ENCODE measurements at regions not wholly inside any gene's neighbourhood (a gene's known extent, or its start where the extent isn't known, plus 50 kb on each side); places are given as distances from the start of the nearest gene placed in this dataset.

DNA sequence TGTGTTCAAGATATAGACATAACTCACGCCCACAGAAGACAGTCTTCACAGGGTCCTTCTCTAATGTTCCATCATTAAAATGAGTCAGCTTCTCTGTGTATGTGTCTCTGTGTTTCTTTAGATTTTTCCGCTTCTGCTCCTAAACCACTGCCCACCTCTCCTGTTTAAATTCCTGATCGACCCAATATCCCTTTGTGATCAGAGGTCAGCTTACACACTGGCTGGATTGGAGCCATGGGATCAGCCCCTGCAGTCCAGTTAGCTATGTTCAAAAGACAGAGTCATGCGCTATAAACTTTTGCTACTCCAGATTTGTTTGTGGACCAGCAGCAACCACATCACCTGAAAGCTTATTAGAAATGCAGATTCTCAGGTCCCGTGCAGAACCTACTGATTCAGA, 229.2 kb downstream of the C1D start:
- POLR2A ChIA-PET = no interaction called here

DNA sequence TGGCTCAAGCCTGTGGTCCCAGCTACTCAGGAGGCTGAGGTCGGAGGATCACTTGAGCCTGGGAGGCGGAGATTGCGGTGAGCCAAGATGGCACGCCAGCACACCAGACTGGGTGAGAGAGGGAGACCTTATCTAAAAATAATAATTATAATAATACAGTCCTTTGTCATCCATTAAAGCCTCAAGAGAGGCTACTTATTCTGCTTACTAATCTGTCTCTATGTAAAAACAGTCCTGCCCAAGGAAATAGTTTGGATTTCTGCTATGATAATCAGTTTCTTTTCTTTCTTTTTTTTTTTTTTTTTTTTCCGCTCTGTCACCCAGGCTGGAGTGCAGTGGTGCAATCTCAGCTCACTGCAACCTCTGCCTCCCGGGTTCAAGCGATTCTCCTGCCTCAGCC, 228.3 kb downstream of the C1D start:
- H3K36me3 ChIP-seq (ENCODE audit: control insufficient read depth, insufficient read depth, low read length) = no peaks in the 10 kb centered on the region
- TF ChIP-seq, protein P1, sequence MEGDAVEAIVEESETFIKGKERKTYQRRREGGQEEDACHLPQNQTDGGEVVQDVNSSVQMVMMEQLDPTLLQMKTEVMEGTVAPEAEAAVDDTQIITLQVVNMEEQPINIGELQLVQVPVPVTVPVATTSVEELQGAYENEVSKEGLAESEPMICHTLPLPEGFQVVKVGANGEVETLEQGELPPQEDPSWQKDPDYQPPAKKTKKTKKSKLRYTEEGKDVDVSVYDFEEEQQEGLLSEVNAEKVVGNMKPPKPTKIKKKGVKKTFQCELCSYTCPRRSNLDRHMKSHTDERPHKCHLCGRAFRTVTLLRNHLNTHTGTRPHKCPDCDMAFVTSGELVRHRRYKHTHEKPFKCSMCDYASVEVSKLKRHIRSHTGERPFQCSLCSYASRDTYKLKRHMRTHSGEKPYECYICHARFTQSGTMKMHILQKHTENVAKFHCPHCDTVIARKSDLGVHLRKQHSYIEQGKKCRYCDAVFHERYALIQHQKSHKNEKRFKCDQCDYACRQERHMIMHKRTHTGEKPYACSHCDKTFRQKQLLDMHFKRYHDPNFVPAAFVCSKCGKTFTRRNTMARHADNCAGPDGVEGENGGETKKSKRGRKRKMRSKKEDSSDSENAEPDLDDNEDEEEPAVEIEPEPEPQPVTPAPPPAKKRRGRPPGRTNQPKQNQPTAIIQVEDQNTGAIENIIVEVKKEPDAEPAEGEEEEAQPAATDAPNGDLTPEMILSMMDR (IDR thresholded peaks at IDR 0.05; ENCODE audit: insufficient read depth, low read depth, low read length) = no peak
- POLR2A ChIA-PET = no interaction called here
- DNase-seq (ENCODE audit: low read depth) = no peak
- CTCF ChIA-PET = interaction anchor here (0.6 to 2.2 kb wide), 4 partner anchors 67 to 196 kb away, joined by 3 to 5 read pairs (median 3); no protein-coding TSS in a partner anchor
- H3K4me3 ChIP-seq (ENCODE audit: low read depth, low read length) = no peak overlapping the region
- no peaks in the 10 kb centered on the region for H3K27me3 ChIP-seq (ENCODE audit: control insufficient read depth, insufficient read depth, low read length)

More for the DNA sequence above, 229.2 kb downstream of the C1D start:
- DNase-seq (ENCODE audit: low read depth) = no peak
- H3K4me3 ChIP-seq (ENCODE audit: low read depth, low read length) = no peak overlapping the region
- TF ChIP-seq, protein P1 (IDR thresholded peaks at IDR 0.05; ENCODE audit: insufficient read depth, low read depth, low read length) = no peak
- H3K27me3 ChIP-seq (ENCODE audit: control insufficient read depth, insufficient read depth, low read length) = no peaks in the 10 kb centered on the region
- H3K36me3 ChIP-seq (ENCODE audit: control insufficient read depth, insufficient read depth, low read length) = no peaks in the 10 kb centered on the region
- CTCF ChIA-PET = interaction anchor here (1.0 to 2.2 kb wide), 2 partner anchors 12 to 101 kb away, joined by 4 to 5 read pairs; no protein-coding TSS in a partner anchor

DNA sequence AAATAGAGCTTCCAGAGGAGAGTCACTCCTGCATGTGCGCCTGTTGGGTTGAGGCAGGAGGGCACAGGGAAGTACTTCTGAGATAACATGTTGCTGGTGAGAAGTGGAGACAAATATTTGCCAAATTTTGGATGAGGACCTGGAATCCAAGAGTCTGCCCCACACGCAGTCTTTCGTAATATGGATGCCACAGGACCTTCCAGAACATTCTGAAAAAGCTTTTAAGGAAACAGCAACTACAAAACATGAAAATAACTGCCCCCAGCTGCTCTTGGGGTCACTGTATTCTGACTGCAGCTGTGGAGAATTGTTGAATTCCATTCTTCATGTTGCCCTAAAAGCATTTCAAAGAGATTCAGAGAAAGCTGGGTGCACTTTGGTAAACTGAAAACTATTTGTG, 227.5 kb downstream of the C1D start:
- TF ChIP-seq, protein P1 (IDR thresholded peaks at IDR 0.05; ENCODE audit: insufficient read depth, low read depth, low read length) = no peak
- H3K36me3 ChIP-seq (ENCODE audit: control insufficient read depth, insufficient read depth, low read length) = no peaks in the 10 kb centered on the region
- no peak overlapping the region for H3K4me3 ChIP-seq (ENCODE audit: low read depth, low read length)
- POLR2A ChIA-PET = interaction anchor here (0.7 kb wide), 1 partner anchor 184 kb away, joined by 3 read pairs; no protein-coding TSS in a partner anchor
- H3K27me3 ChIP-seq (ENCODE audit: control insufficient read depth, insufficient read depth, low read length) = no peaks in the 10 kb centered on the region
- CTCF ChIA-PET = interaction anchor here (0.6 to 2.2 kb wide), 7 partner anchors 11 to 196 kb away, joined by 3 to 5 read pairs (median 3); no protein-coding TSS in a partner anchor
- no peak for DNase-seq (ENCODE audit: low read depth)

DNA sequence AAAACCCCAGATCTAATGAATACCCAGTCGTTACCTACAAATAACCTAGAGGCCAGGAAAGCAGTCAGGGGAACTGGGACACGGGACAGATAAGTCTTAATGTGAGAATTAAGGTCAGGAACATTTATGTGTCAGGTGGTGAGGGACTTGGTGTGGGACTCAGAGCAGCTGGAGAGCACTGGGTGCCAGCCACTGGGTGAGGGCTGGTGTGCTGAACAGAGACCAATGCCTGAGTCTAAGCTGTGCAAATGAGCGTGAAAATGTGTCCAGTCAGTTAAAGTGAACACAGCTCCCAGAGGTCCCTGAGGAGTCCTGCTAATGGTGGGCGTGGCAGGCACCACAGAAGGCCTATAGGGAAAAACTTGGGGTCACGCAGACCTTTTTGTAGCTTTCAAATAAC, 225.9 kb downstream of the C1D start:
- no peak for DNase-seq (ENCODE audit: low read depth)

DNA sequence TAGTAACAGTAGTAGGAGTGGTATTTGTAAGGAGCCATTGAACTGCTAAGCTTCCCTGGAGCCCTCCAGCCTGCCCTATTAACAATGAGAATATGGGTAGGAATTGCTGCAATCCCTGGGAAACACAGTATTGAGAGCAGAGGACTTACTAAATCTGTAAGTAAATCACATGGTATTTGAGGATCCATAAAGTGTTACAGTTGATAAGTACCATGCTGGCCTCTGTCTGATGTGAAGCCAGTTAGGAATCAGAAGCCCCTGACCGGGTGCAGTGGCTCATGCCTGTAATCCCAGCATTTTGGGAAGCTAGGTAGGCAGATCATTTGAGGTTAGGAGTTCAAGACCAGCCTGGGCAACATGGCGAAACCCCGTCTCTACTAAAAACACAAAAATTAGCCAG, 224.6 kb downstream of the C1D start:
- CTCF ChIA-PET = interaction anchor here (1.3 to 2.7 kb wide), 2 partner anchors 187 to 193 kb away, joined by 3 to 11 read pairs; no protein-coding TSS in a partner anchor
- POLR2A ChIA-PET = no interaction called here
- TF ChIP-seq, protein P1 (IDR thresholded peaks at IDR 0.05; ENCODE audit: insufficient read depth, low read depth, low read length) = no peak

More for the DNA sequence above, 225.9 kb downstream of the C1D start:
- Histone ChIP-seq H3K27me3 (ENCODE audit: control insufficient read depth, insufficient read depth, low read length) (no peaks in the 10 kb centered on the region), H3K36me3 (ENCODE audit: control insufficient read depth, insufficient read depth, low read length) (no peaks in the 10 kb centered on the region), H3K4me3 (ENCODE audit: low read depth, low read length) (no peak overlapping the region)
- TF ChIP-seq, protein P1 (IDR thresholded peaks at IDR 0.05; ENCODE audit: insufficient read depth, low read depth, low read length) = no peak
- ChIA-PET CTCF (interaction anchor here (0.7 to 2.7 kb wide), 3 partner anchors 10 to 186 kb away, joined by 3 to 11 read pairs (median 4); no protein-coding TSS in a partner anchor), POLR2A (no interaction called here)

More for the DNA sequence above, 224.6 kb downstream of the C1D start:
- H3K4me3 ChIP-seq (ENCODE audit: low read depth, low read length) = no peak overlapping the region
- H3K36me3 ChIP-seq (ENCODE audit: control insufficient read depth, insufficient read depth, low read length) = no peaks in the 10 kb centered on the region
- H3K27me3 ChIP-seq (ENCODE audit: control insufficient read depth, insufficient read depth, low read length) = no peaks in the 10 kb centered on the region
- no peak for DNase-seq (ENCODE audit: low read depth)
